Left cardiac atrium (tissue), 4 donors: ENCODE measurements at regions not wholly inside any gene's neighbourhood (a gene's known extent, or its start where the extent isn't known, plus 50 kb on each side); places are given as distances from the start of the nearest gene placed in this dataset.

Source experiments
- ATAC-seq, 2 donors: fragments of 200-7000 bp; cut with Tn5 transposase; one replicate each; pipeline ENCODE4 v1.9.1; 2020; ENCODE audit warnings: mild to moderate bottlenecking in 2 of 2, moderate library complexity in 2 of 2
- DNase-seq: peaks from one replicate; pipeline ENCODE4 v3.0.0-alpha.2; 2020
- intact Hi-C, 2 donors: fragments of 100-400 bp; cut with DNase I; formaldehyde crosslinking; loops; one replicate each; pipeline versions ENCODE4 v1.14.1 to v1.15.1; 2022 to 2023
- donor health status: DM: no; HTN: yes; CAD: no.
- donor health status: DM: no; HTN: yes; CAD: no; lungs with severe emphysema.
- donor health status: DM: yes; HTN: yes; CAD: no.
- donor health status: Dilated cardiomyopathy.

DNA sequence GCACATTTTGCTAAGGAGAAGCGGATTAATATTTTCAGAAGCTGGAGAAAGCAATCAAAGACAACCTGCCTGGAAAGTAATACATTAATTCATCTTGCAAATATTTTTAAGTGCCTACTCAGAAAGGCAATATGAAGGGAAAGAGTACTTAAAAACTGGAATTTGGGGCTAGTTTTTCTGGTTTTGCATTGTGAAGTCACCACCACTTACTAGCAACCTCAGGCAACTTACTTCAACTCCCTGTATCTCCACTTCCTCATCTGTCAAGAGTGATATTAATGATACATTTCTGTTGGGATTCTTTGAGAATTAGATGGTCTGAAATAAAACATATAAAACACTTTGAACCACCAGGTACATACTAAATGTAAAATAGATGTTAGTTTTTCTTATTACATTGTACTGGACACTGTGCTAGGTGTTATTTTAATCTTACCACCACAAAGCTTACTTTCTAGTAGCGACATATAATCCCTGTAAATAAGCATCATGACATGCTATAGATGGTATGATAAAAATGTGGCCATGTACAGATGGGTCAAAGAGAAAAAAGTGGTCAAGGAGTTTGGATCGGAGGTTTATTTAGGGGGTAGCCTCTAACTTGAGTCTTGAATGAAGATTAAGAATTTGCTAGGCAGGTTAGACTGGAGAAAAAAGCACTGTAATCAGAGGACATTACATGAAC, 101.2 kb downstream of the SPRY2 start:
- DNase-seq (no peak), ATAC-seq (no peak)
- intact Hi-C loops, result no loop called here

GRCh38 chr13:80239116-80239515, 101.8 kb downstream of the SPRY2 start:
- intact Hi-C loops, result no loop called here
- ATAC-seq (no peak), DNase-seq (no peak)

- DNase-seq (no peak), ATAC-seq (no peak)
- intact Hi-C loops, result no loop called here
Measured at GRCh38 chr13:80237646-80238045, 103.3 kb downstream of the SPRY2 start.

- DNase-seq (no peak), ATAC-seq (peak in 1 of 2 donors; percentile 47)
- intact Hi-C loops, result no loop called here
Measured at GRCh38 chr13:80235967-80236302, 105.0 kb downstream of the SPRY2 start.

GRCh38 chr13:80235166-80235966, 105.6 kb downstream of the SPRY2 start:
- ATAC-seq (peak in 1 of 2 donors; percentile 63), DNase-seq (no peak)
- intact Hi-C loops, result no loop called here

- intact Hi-C loops, result no loop called here
- ATAC-seq (no peak), DNase-seq (no peak)
Measured at GRCh38 chr13:80227645-80228044, 113.3 kb downstream of the SPRY2 start.

DNA sequence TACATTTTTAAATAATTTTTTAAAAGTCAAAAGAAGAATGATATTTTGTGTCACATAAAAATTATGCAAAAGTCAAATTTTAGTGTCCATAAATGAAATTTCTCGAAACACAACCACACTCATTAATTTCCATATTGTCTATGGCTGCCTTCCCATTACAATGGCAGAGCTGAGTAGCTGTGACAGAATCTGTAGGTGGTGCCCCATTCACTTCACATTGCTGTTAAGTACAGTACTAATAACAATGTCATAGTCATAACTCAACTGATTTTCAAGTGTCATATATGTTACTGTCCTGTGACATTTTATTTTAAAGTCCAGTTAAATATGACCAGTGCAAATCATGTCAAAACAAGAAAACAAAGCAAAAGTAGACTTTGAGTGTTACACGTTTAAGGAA, 114.3 kb downstream of the SPRY2 start:
- ATAC-seq (no peak), DNase-seq (no peak)
- intact Hi-C loops, result no loop called here

- DNase-seq, result no peak
- peak in 1 of 2 donors; percentile 17 for ATAC-seq
- intact Hi-C loops, result no loop called here
Measured at GRCh38 chr13:80224468-80224867, 116.5 kb downstream of the SPRY2 start.

DNA sequence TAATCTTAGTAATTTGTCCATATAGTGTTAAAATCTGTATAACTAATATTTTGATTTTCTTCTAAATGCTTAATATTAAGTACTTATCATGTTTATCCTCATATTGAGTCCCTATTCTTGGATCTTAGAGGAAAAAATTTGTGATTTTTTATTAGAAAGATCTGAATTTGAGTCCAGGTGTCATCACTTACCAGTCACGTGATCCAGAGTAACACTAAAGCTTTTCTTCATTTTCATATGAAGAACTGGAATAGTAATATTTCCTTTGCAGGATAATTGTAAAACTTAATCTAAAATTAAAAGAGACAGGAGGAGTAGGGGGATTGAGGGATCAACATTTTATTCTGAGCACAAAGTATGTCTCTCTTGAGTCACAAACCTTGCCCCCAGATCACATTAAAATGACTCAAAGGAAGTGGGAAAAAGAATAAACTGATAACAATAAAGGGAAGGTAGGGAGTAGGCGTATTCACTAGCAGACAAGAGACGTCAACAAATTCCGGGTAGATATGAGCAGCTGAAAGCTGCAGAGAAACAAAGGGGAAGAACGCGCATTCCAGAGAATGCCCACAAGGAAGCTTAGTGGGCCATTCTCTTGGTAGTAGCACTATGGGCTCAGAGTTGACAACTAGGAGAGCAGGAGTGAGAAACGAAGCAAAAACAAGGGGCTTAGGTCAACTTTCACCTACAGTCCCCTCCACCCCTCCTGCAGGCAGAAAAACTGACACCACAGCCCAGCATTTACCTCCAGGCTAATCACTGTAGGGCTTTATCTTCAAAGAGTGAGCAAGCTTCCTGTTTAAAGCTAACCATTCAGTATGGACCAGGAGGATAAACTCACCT, 123.1 kb downstream of the SPRY2 start:
- DNase-seq, result no peak
- no peak for ATAC-seq
- intact Hi-C loops, result no loop called here

DNA sequence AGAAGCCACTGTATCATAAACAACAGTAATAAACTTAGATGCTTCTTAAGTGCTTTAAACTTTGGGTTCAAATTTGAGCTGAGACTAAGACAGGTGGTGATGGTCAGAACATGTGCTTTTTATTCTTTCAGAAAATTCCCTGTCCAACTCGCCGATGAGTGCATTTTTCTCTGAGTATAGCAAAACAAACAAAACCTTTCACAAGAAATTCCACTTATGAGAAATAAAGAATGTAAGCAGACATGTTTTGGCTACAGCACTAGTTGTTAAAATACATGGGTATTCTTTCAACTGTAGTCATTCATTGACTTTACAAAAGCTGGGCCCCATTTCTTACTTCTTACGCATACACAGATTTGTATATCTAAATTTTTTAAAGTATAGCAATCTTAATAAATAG, 125.6 kb downstream of the SPRY2 start:
- no peak for DNase-seq
- no peak for ATAC-seq
- intact Hi-C loops, result no loop called here

DNA sequence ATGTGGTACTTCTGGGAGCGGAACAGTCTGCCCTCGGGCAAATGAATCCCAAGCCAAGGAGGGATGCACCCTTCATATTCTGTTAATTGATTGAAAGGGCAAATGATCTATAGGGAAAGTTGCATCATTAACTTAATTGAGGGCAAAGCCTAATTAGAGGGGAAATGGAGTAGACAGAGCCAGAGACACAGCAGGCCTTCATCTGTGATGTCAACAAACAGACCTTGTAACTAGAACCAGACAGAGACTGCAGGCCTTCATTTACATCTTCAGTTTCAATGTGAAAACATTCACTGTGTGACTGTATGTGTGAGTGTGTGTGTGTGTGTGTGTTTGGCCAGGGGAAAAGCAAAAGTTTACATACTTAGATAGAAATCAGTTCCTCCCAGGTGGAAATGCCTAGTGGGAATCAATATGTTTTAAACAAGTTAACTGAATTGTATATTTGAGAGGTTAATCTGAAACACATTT, 126.4 kb downstream of the SPRY2 start:
- no peak for ATAC-seq
- no peak for DNase-seq
- intact Hi-C loops, result no loop called here

GRCh38 chr13:80214050-80214449, 126.9 kb downstream of the SPRY2 start:
- no peak for ATAC-seq
- DNase-seq, result no peak
- intact Hi-C loops, result no loop called here

- intact Hi-C loops, result no loop called here
- ATAC-seq (no peak), DNase-seq (no peak)
Measured at GRCh38 chr13:80213201-80213600, 127.7 kb downstream of the SPRY2 start.

DNA sequence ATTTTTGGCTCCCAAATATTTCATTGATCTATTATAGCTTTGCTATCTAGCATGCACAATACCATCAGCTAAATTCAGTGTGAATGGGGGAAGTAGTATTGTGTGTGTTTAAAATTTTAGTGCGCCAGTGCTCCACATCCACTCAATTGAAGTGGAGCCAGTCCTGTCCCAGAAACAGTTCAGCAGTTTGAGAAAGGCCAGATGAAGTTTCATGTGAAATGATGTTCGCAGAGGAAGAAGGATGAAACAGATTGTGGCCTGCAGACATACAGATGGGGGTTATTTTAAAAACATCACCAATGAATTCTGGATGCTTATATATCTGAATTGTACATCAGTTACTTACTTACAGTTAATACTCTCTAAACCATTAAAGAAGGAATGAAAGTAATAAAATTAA, 129.4 kb downstream of the SPRY2 start:
- DNase-seq, result no peak
- intact Hi-C loops, result no loop called here
- no peak for ATAC-seq

GRCh38 chr13:80204642-80205041, 136.3 kb downstream of the SPRY2 start:
- ATAC-seq (no peak), DNase-seq (no peak)
- intact Hi-C loops, result no loop called here

DNA sequence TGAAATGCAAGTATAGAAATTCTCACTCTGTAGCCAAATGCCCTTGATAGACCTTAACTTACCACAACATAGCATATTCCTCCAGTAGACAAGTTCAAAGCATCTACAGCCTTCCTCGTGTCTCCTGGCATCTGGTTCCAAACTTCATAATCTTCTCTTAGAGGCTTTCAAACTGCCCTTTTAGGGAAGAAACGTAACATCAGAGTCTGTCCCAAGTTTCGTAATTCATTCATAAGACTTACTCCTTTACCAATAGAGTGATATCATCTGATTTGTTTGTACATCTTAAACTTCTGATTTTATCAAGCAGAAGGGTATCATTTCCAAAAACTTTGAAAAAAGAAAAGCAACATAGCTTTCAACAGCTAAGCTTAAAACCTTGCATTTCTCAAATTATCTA, 137.4 kb downstream of the SPRY2 start:
- no peak for ATAC-seq
- intact Hi-C loops, result no loop called here
- DNase-seq, result no peak

- intact Hi-C loops, result no loop called here
- DNase-seq, result no peak
- ATAC-seq, result no peak
Measured at GRCh38 chr13:80201694-80202468, 139.0 kb downstream of the SPRY2 start.

DNA sequence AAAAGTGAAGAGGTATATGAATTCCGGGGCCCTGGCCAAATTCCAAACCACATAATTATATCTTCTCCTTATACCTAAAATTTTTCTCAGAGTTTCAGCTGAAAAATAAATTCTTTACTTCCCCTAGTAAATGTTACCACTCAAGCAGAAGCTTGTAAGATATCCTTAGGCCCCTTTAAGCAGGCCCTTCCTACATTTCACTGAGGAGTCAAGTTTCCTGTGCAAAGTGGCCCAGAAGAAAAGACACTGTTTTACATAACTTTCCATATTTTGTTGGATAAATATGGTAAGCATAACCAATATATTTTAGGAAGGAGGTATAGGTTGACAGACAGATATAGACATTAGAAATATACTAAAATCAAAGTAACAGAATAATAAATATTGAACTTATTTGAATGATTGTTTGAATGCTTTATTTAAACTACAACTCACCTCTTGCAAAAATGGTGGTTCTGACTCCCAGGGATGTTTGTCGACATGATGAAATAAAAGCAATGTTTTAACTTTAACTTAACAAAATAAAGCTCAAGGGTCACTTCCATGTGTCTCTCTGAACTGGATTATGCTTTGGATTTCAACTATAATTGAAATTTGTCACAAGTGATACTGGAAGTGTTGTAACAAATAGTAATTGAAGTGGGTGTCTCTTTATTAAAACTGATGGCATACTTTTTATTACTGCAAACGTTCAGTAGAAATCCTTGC, 141.2 kb downstream of the SPRY2 start:
- ATAC-seq (no peak), DNase-seq (no peak)
- intact Hi-C loops, result no loop called here

- intact Hi-C loops, result no loop called here
- ATAC-seq, result no peak
Measured at GRCh38 chr13:80199067-80199466, 141.9 kb downstream of the SPRY2 start.

More at GRCh38 chr13:80199067-80199466, 141.9 kb downstream of the SPRY2 start:
- DNase-seq, result no peak
